Activated CD8-positive, alpha-beta T cell treated with anti-CD3 and anti-CD28 coated beads for 36 hours (primary cell): ENCODE measurements at regions not wholly inside any gene's neighbourhood (a gene's known extent, or its start where the extent isn't known, plus 50 kb on each side); places are given as distances from the start of the nearest gene placed in this dataset.
A peak's percentile ranks its signal among the peaks of the same experiment; 100 is the strongest.

Experiments
- ATAC-seq: fragments of 200-7000 bp; cut with Tn5 transposase; one replicate; pipeline ENCODE4 v1.10.0; 2021; ENCODE audit warnings: mild to moderate bottlenecking, moderate library complexity
- CTCF ChIA-PET: fragments of 350-600 bp; sonication (Branson Sonifier 250); formaldehyde crosslinking; loops from one replicate; lab custom pipeline; 2021; ENCODE audit warnings: antibody characterized with exemption; lab: Charles Lee
- POLR2A ChIA-PET: fragments of 350-600 bp; sonication (Branson Sonifier 250); formaldehyde crosslinking; loops from one replicate; lab custom pipeline; 2021; ENCODE audit warnings: antibody characterized with exemption; lab: Charles Lee
- DNase-seq: peaks from one replicate; pipeline ENCODE4 v3.0.0-alpha.2; 2020
- H3K27ac Mint-ChIP-seq: one replicate; pipeline ENCODE4 v1.8.0; 2021; ENCODE audit warnings: mild to moderate bottlenecking, mixed read lengths
- H3K27me3 Mint-ChIP-seq: one replicate; pipeline ENCODE4 v1.8.0; 2021; ENCODE audit warnings: mixed read lengths
- H3K36me3 Mint-ChIP-seq: one replicate; pipeline ENCODE4 v1.8.0; 2021; ENCODE audit warnings: low read depth, mixed read lengths
- H3K4me1 Mint-ChIP-seq: one replicate; pipeline ENCODE4 v1.8.0; 2021; ENCODE audit warnings: low read depth, mixed read lengths
- H3K4me3 Mint-ChIP-seq: one replicate; pipeline ENCODE4 v1.8.0; 2021; ENCODE audit warnings: mild to moderate bottlenecking, moderate library complexity, mixed read lengths
- H3K9me3 Mint-ChIP-seq: one replicate; pipeline ENCODE4 v1.8.0; 2021; ENCODE audit warnings: mixed read lengths
- intact Hi-C: fragments of 100-400 bp; cut with micrococcal nuclease; formaldehyde crosslinking; loops from one replicate; pipeline ENCODE4 v1.10.0; 2022
- TF ChIP-seq, protein P1 (sequence below): fragments of 200-600 bp; IDR thresholded peaks from one replicate; pipeline ENCODE4 v1.8.0; 2022; ENCODE audit warnings: antibody characterized with exemption, mild to moderate bottlenecking

DNA sequence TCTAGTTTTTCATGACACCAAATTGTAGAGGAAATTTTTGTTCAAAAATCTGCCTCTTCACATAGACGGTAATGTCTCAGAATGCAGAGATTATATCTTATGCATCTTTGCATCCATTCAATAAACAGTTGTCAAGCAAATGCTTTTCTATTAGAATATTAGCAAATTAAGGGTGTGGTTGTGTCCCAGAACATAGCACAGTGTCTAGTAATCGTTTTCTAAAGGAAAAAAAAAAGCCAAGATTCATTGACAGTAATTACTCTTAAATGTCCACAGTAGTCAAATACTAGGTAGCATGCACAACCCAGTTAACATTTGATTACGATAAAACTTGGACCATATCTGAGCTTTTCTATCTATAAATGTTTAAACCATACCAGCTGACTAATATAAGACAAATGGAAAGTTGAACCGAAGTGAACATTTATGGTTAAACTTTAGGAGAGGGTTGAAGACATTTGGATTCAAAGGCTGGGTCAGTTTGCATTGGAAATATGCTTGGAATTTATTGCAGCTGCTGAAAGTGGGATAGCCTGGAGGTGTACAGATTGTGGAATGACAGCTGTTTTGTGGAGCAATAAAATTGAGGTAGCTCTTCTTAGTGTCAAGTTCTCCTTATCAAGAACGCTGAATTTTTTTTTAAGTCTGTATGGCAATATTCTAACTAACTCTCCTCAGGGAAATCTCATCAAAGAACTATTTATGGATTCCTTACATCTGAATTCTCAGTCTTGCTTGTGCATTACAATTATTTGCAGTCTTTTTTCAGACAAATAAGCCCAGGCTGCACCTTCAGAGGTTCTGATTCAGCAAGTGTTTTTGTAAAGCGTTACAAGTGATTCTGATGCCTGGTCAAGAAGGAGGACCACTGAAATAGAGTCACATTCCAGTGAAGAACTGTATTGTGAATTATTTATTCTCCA lies 66.7 kb upstream of the ATP2B1 start:
- Mint-ChIP-seq H3K9me3 (peaks cover 2% of the 10 kb centered on the region), H3K36me3 (no peaks in the 10 kb centered on the region), H3K27ac (no peak overlapping the region), H3K4me3 (no peak overlapping the region), H3K4me1 (peaks cover 3% of the 10 kb centered on the region), H3K27me3 (no peaks in the 10 kb centered on the region)
- ChIA-PET CTCF (interaction anchor here (0.5 kb wide), 1 partner anchor 113 kb away, joined by 3 read pairs; no protein-coding TSS in a partner anchor), POLR2A (interaction anchor here (0.6 kb wide), 1 partner anchor 13 kb away, joined by 3 read pairs; no protein-coding TSS in a partner anchor)
- TF ChIP-seq, protein P1, sequence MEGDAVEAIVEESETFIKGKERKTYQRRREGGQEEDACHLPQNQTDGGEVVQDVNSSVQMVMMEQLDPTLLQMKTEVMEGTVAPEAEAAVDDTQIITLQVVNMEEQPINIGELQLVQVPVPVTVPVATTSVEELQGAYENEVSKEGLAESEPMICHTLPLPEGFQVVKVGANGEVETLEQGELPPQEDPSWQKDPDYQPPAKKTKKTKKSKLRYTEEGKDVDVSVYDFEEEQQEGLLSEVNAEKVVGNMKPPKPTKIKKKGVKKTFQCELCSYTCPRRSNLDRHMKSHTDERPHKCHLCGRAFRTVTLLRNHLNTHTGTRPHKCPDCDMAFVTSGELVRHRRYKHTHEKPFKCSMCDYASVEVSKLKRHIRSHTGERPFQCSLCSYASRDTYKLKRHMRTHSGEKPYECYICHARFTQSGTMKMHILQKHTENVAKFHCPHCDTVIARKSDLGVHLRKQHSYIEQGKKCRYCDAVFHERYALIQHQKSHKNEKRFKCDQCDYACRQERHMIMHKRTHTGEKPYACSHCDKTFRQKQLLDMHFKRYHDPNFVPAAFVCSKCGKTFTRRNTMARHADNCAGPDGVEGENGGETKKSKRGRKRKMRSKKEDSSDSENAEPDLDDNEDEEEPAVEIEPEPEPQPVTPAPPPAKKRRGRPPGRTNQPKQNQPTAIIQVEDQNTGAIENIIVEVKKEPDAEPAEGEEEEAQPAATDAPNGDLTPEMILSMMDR: no peak
- intact Hi-C loops: no loop called here
- no peak for ATAC-seq
- no peak for DNase-seq

DNA sequence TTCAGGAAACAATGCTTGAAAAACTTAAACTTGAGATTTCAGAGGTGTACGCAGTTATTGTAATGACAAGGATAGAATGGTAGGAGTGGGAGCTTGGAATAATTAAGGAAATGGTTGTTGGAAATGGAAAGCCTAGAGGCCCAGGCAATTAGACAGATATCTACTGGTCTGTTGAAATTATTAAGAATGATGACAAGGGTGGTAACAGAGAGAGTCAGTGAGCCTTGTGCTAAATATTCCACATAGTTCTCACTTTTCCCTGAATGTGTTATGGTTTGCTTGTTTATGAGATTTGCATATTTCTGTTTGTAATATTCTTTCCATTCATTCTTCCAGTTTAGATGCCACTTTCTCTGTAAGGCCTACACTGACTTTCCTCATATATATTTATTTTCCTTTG lies 66.0 kb upstream of the ATP2B1 start:
- CTCF ChIA-PET: interaction anchor here (0.5 kb wide), 1 partner anchor 112 kb away, joined by 3 read pairs; no protein-coding TSS in a partner anchor

DNA sequence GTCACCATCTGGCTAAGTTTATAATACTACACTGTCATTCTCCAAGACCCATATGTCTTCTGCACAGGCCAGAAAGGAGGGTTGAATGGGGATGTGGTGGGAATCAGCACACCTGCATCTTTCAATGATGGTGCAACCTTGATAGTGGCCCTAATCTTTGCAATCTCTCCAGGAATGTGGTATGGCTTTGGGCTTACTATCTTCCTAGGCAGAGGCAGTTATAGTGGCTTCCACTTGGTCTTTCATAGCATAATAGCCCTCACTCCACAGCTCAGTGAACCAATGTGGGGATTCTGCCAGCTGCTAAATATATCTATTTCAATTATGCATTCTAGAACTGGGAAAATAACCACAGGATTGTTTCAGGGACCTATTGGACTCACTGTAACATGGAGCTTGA lies 61.8 kb upstream of the ATP2B1 start:
- no peak for DNase-seq
- no peak for ATAC-seq
- ChIA-PET CTCF (no interaction called here), POLR2A (interaction anchor here (0.6 kb wide), 1 partner anchor 62 kb away, joined by 3 read pairs; the partner anchor contains the start of gene ATP2B1)
- Mint-ChIP-seq H3K27ac (no peak overlapping the region), H3K4me1 (peaks cover 40% of the 10 kb centered on the region), H3K27me3 (no peaks in the 10 kb centered on the region), H3K9me3 (no peaks in the 10 kb centered on the region), H3K4me3 (no peak overlapping the region), H3K36me3 (no peaks in the 10 kb centered on the region)
- TF ChIP-seq, protein P1: no peak
- intact Hi-C loops: no loop called here

More for the DNA sequence above, 66.0 kb upstream of the ATP2B1 start:
- H3K27me3 Mint-ChIP-seq: no peaks in the 10 kb centered on the region
- intact Hi-C loops: no loop called here
- DNase-seq: no peak
- H3K4me3 Mint-ChIP-seq: no peak overlapping the region
- no peaks in the 10 kb centered on the region for H3K36me3 Mint-ChIP-seq
- H3K27ac Mint-ChIP-seq: no peak overlapping the region
- H3K9me3 Mint-ChIP-seq: peaks cover 2% of the 10 kb centered on the region
- no peak for ATAC-seq
- TF ChIP-seq, protein P1: no peak
- peaks cover 9% of the 10 kb centered on the region for H3K4me1 Mint-ChIP-seq
- POLR2A ChIA-PET: interaction anchor here (0.6 kb wide), 1 partner anchor 13 kb away, joined by 3 read pairs; no protein-coding TSS in a partner anchor

DNA sequence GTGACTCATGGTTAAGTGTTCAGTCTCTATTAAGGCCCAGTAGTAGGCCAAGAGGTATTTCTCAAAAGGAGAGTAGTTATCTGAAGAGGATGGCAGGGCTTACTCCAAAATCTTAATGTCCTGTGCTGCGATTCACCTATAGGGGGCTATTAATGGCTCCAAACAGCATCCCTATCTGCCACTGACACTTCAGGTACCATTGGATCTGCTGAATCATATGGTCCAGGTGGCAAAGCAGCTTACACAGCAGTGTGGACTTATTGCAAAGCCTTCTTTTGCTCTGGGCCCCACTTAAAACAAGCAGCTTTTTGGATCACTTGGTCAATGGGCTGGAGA lies 60.8 kb upstream of the ATP2B1 start:
- intact Hi-C loops: loop anchor here (10.0 kb wide), 2 partner anchors 85 to 315 kb away; no protein-coding TSS in a partner anchor
- POLR2A ChIA-PET: interaction anchor here (0.6 to 1.0 kb wide), 3 partner anchors 21 to 1275 kb away, joined by 3 read pairs; no protein-coding TSS in a partner anchor

More for the DNA sequence above, 60.8 kb upstream of the ATP2B1 start:
- DNase-seq (no peak), ATAC-seq (no peak)
- peaks cover 45% of the 10 kb centered on the region for H3K4me1 Mint-ChIP-seq
- no peaks in the 10 kb centered on the region for H3K36me3 Mint-ChIP-seq
- peak overlapping the region; percentile 42 for H3K27ac Mint-ChIP-seq
- CTCF ChIA-PET: no interaction called here
- TF ChIP-seq, protein P1: no peak
- H3K4me3 Mint-ChIP-seq: no peak overlapping the region
- H3K9me3 Mint-ChIP-seq: no peaks in the 10 kb centered on the region
- no peaks in the 10 kb centered on the region for H3K27me3 Mint-ChIP-seq
